Trophoblast cell (in vitro differentiated cells and primary cell): ENCODE measurements at regions not wholly inside any gene's neighbourhood (a gene's known extent, or its start where the extent isn't known, plus 50 kb on each side); places are given as distances from the start of the nearest gene placed in this dataset.

Experiments used
- DNase-seq, 2 donors: peaks; one replicate each; pipeline ENCODE4 v3.0.0-alpha.2; 2016
- H2AFZ ChIP-seq: 2 replicates; pipeline ENCODE4 v1.6.1; 2013; ENCODE audit warnings: low read length, moderate library complexity, mild to moderate bottlenecking; ENCODE audit not compliant: insufficient read depth, poor library complexity
- H2AK5ac ChIP-seq: 2 replicates; pipeline ENCODE4 v1.6.1; 2013; ENCODE audit warnings: mild to moderate bottlenecking, low read length
- H2BK120ac ChIP-seq: 2 replicates; pipeline ENCODE4 v1.6.1; 2013; ENCODE audit warnings: low read length, mild to moderate bottlenecking, moderate library complexity; ENCODE audit not compliant: insufficient read depth, poor library complexity
- H2BK12ac ChIP-seq: 2 replicates; pipeline ENCODE4 v1.6.1; 2013; ENCODE audit warnings: mild to moderate bottlenecking, low read length, moderate library complexity
- H2BK5ac ChIP-seq: 2 replicates; pipeline ENCODE4 v1.6.1; 2013; ENCODE audit warnings: low read length, low read depth, moderate library complexity, mild to moderate bottlenecking; ENCODE audit not compliant: poor library complexity
- H3K14ac ChIP-seq: 2 replicates; pipeline ENCODE4 v1.6.1; 2013; ENCODE audit warnings: mild to moderate bottlenecking, low read length
- H3K18ac ChIP-seq: 2 replicates; pipeline ENCODE4 v1.6.1; 2013; ENCODE audit warnings: mild to moderate bottlenecking, low read length
- H3K23ac ChIP-seq: 2 replicates; pipeline ENCODE4 v1.6.1; 2013; ENCODE audit warnings: low read length
- H3K27ac ChIP-seq: 2 replicates; pipeline ENCODE4 v1.5.1; 2013; ENCODE audit warnings: low read depth, mild to moderate bottlenecking, inconsistent platforms, low read length, moderate library complexity
- H3K27me3 ChIP-seq: 2 replicates; pipeline ENCODE4 v1.6.1; 2013; ENCODE audit warnings: inconsistent platforms, mild to moderate bottlenecking, low read length, moderate library complexity; ENCODE audit not compliant: insufficient read depth
- H3K36me3 ChIP-seq, 2 experiments: 1 replicate in 1 of 2; 2 replicates in 1 of 2; pipeline ENCODE4 v1.6.1; 2013; ENCODE audit warnings: low read length in 2 of 2, mild to moderate bottlenecking in 2 of 2, moderate library complexity in 1 of 2; ENCODE audit not compliant: insufficient read depth in 2 of 2, control insufficient read depth in 1 of 2
- H3K4ac ChIP-seq: 2 replicates; pipeline ENCODE4 v1.6.1; 2013; ENCODE audit warnings: low read depth, mild to moderate bottlenecking, low read length, moderate library complexity
- H3K4me1 ChIP-seq, 2 experiments: 1 replicate in 1 of 2; 2 replicates in 1 of 2; pipeline ENCODE4 v1.6.1; 2013; ENCODE audit warnings: low read length in 2 of 2, mild to moderate bottlenecking in 2 of 2, moderate library complexity in 1 of 2; ENCODE audit not compliant: insufficient read depth in 2 of 2, control insufficient read depth in 1 of 2
- H3K4me2 ChIP-seq: 2 replicates; pipeline ENCODE4 v1.6.1; 2013; ENCODE audit warnings: inconsistent platforms, mild to moderate bottlenecking, low read length, moderate library complexity
- H3K4me3 ChIP-seq: 2 replicates; pipeline ENCODE4 v1.5.1; 2013; ENCODE audit warnings: mild to moderate bottlenecking, low read depth, low read length, inconsistent platforms
- H3K79me1 ChIP-seq: one replicate; pipeline ENCODE4 v1.6.1; 2013; ENCODE audit warnings: low read length
- H3K79me2 ChIP-seq: 2 replicates; pipeline ENCODE4 v1.6.1; 2013; ENCODE audit warnings: low read length, mild to moderate bottlenecking; ENCODE audit not compliant: control insufficient read depth, insufficient read depth, poor library complexity
- H3K9ac ChIP-seq: 2 replicates; pipeline ENCODE4 v1.6.1; 2013; ENCODE audit warnings: mild to moderate bottlenecking, low read length
- H3K9me3 ChIP-seq: 2 replicates; pipeline ENCODE4 v1.6.1; 2013; ENCODE audit warnings: low read depth, mild to moderate bottlenecking, control low read depth, inconsistent platforms, low read length; ENCODE audit not compliant: insufficient read depth
- H4K12ac ChIP-seq: 2 replicates; pipeline ENCODE4 v1.6.1; 2013; ENCODE audit warnings: low read depth, mild to moderate bottlenecking, low read length, moderate library complexity
- H4K8ac ChIP-seq: 2 replicates; pipeline ENCODE4 v1.6.1; 2013; ENCODE audit warnings: low read depth, mild to moderate bottlenecking, low read length, moderate library complexity
- H4K91ac ChIP-seq: one replicate; pipeline ENCODE4 v1.6.1; 2013; ENCODE audit warnings: low read depth, mild to moderate bottlenecking, low read length, moderate library complexity
- whole genome bisulfite sequencing: extraction: QIAGEN DNeasy Blood & Tissue Kit; methylation state at CpG from one replicate; pipeline ENCODE4 v1.1.7; 2013; ENCODE audit warnings: missing lambda C conversion rate; ENCODE audit not compliant: insufficient read length, insufficient coverage; ENCODE audit errors: extremely low coverage; 5-methylcytosine and 5-hydroxymethylcytosine counted together

DNA sequence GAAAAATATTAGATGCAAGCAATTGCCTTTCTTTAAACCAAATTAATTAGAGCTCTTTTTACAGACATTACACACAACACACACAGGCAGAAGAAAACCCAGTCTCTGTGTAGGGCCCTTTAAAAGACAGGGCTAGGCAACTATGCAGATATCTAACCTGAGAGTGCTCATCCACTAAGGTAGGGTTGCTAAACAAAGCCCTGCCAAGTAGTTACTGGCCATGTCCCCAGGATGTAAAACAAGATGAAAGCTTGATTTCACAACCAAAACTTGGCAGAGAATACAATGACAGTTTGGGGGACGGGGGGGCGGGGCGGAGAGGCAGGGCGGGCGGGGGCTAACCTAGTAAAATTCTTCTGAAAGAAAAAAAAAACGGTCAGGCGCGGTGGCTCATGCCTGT, 669.0 kb upstream of the CA10 start:
- Histone ChIP-seq H3K18ac (no peak overlapping the region), H2AK5ac (no peak overlapping the region), H3K9me3 (no peaks in the 10 kb centered on the region), H3K4me3 (no peak overlapping the region), H3K4ac (no peak overlapping the region), H3K14ac (no peak overlapping the region), H3K79me2 (no peaks in the 10 kb centered on the region), H2BK120ac (no peak overlapping the region), H2BK5ac (no peak overlapping the region), H3K79me1 (no peaks in the 10 kb centered on the region), H4K12ac (no peak overlapping the region), H4K8ac (no peak overlapping the region), H3K27ac (no peak overlapping the region), H3K9ac (no peak overlapping the region), H2AFZ (no peak overlapping the region), H3K23ac (no peak overlapping the region), H2BK12ac (no peak overlapping the region), H3K4me1 (no peaks in the 10 kb centered on the region), H3K27me3 (no peaks in the 10 kb centered on the region), H4K91ac (no peak overlapping the region), H3K36me3 (no peaks in the 10 kb centered on the region), H3K4me2 (no peak overlapping the region)
- WGBS = no CpG with 5 or more reads among the region's 8 CpGs
- DNase-seq = no peak

GRCh38 chr17:52824542-52824941, 666.0 kb upstream of the CA10 start:
- WGBS = no CpG with 5 or more reads among the region's 3 CpGs
- DNase-seq = no peak
- Histone ChIP-seq H3K4me1 (no peaks in the 10 kb centered on the region), H4K91ac (no peak overlapping the region), H3K14ac (no peak overlapping the region), H3K36me3 (no peaks in the 10 kb centered on the region), H3K23ac (no peak overlapping the region), H4K8ac (no peak overlapping the region), H3K79me1 (no peaks in the 10 kb centered on the region), H3K9me3 (no peaks in the 10 kb centered on the region), H3K4ac (no peak overlapping the region), H2AFZ (no peak overlapping the region), H3K27me3 (no peaks in the 10 kb centered on the region), H3K79me2 (no peaks in the 10 kb centered on the region), H2AK5ac (no peak overlapping the region), H3K27ac (no peak overlapping the region), H3K18ac (no peak overlapping the region), H3K9ac (no peak overlapping the region), H3K4me3 (no peak overlapping the region), H2BK120ac (no peak overlapping the region), H2BK5ac (no peak overlapping the region), H2BK12ac (no peak overlapping the region), H4K12ac (no peak overlapping the region), H3K4me2 (no peak overlapping the region)

DNA sequence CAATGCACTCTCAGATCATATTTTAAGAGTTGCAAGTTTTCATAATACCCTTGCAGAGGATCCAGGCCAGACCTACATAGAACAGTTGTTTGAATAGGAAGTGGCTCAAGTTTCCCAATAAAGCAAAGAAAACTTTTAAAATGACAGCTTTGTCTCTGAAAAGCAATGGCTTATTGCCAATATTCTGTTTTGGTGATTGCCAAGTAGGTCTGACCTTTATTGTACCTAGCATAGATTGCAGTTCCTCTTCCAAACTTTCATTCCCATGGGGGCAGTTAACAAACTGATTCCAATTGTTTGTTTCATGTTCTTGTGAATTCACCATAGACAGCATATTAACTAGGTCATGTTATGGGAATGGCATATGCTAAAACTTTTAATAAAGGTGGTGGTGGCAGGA, 664.6 kb upstream of the CA10 start:
- H2AFZ ChIP-seq = no peak overlapping the region
- H3K4ac ChIP-seq = no peak overlapping the region
- no peak overlapping the region for H3K18ac ChIP-seq
- no peak overlapping the region for H3K4me3 ChIP-seq
- no peak overlapping the region for H2AK5ac ChIP-seq
- no peaks in the 10 kb centered on the region for H3K9me3 ChIP-seq
- H3K79me2 ChIP-seq = no peaks in the 10 kb centered on the region
- no peak overlapping the region for H4K91ac ChIP-seq
- no peaks in the 10 kb centered on the region for H3K36me3 ChIP-seq
- H3K79me1 ChIP-seq = no peaks in the 10 kb centered on the region
- no peak overlapping the region for H3K23ac ChIP-seq
- H3K14ac ChIP-seq = no peak overlapping the region
- no peaks in the 10 kb centered on the region for H3K4me1 ChIP-seq
- H3K9ac ChIP-seq = no peak overlapping the region
- no peak for DNase-seq
- H4K8ac ChIP-seq = no peak overlapping the region
- no peak overlapping the region for H3K4me2 ChIP-seq
- no peak overlapping the region for H3K27ac ChIP-seq
- no peak overlapping the region for H2BK12ac ChIP-seq
- H4K12ac ChIP-seq = no peak overlapping the region
- H2BK5ac ChIP-seq = no peak overlapping the region
- no peaks in the 10 kb centered on the region for H3K27me3 ChIP-seq
- no peak overlapping the region for H2BK120ac ChIP-seq

DNA sequence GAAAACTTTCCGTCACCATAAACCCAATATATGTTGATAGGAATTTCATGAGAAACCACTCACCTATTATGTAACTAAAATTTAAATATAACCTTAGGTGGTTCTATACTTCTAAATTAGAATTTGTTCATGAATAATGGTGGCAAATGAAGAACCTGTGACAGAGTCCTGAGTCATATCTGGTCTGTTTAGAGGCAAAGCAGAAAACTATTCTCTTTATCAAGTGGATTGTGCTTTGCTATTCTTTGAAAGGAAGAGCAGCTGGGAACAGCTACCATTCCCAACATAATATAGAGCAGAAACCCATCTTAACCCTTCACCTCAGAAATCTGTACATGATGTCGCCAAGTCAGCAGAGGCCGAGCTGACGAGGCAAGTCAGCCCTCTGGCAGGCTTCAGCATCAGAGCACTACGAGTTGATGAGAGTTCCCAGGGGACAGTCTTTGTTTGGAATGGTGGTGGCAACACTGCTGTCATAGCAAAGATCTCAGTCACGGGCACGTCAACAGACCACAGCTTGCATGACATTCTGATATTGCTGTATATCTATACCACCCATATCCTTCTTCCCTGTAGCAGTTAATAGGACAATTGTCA, 631.9 kb upstream of the CA10 start:
- H4K12ac ChIP-seq = no peak overlapping the region
- H2AK5ac ChIP-seq = no peak overlapping the region
- H3K18ac ChIP-seq = no peak overlapping the region
- no peak overlapping the region for H3K4ac ChIP-seq
- no peaks in the 10 kb centered on the region for H3K9me3 ChIP-seq
- H3K36me3 ChIP-seq = no peaks in the 10 kb centered on the region
- no peak overlapping the region for H3K23ac ChIP-seq
- no peak overlapping the region for H3K4me2 ChIP-seq
- no peak overlapping the region for H2AFZ ChIP-seq
- DNase-seq = no peak
- no peak overlapping the region for H3K14ac ChIP-seq
- H3K27me3 ChIP-seq = no peaks in the 10 kb centered on the region
- H2BK120ac ChIP-seq = no peak overlapping the region
- no CpG with 5 or more reads among the region's 7 CpGs for WGBS
- H3K79me1 ChIP-seq = no peaks in the 10 kb centered on the region
- H3K4me3 ChIP-seq = no peak overlapping the region
- H3K4me1 ChIP-seq = no peaks in the 10 kb centered on the region
- no peak overlapping the region for H4K91ac ChIP-seq
- H4K8ac ChIP-seq = no peak overlapping the region
- no peaks in the 10 kb centered on the region for H3K79me2 ChIP-seq
- no peak overlapping the region for H2BK5ac ChIP-seq
- no peak overlapping the region for H3K27ac ChIP-seq
- H2BK12ac ChIP-seq = no peak overlapping the region
- H3K9ac ChIP-seq = no peak overlapping the region
